ENCODE measurements at regions not wholly inside any gene's neighbourhood (a gene's known extent, or its start where the extent isn't known, plus 50 kb on each side); places are given as distances from the start of the nearest gene placed in this dataset.

GRCh38 chr5:6812800-6813731 lies 99.8 kb downstream of the TENT4A start:
- TF ChIP-seq ZNF565 (CRISPR knock-in tag; conservative IDR thresholded peaks at IDR 0.05; ENCODE audit: low read depth), result no peak
- no peak for TF ChIP-seq CREB5 (CRISPR knock-in tag; IDR thresholded peaks at IDR 0.05; ENCODE audit: low read depth)
- no peak for TF ChIP-seq ARNTL (CRISPR knock-in tag; IDR thresholded peaks at IDR 0.05; ENCODE audit: borderline replicate concordance, low read depth)
- TF ChIP-seq ZFP30 (CRISPR knock-in tag; IDR thresholded peaks at IDR 0.05), result no peak
- TF ChIP-seq POU6F1 (CRISPR knock-in tag; IDR thresholded peaks at IDR 0.05; ENCODE audit: borderline replicate concordance, low read depth), result no peak
- no peak for TF ChIP-seq ZNF70 (CRISPR knock-in tag; IDR thresholded peaks at IDR 0.05)
- TF ChIP-seq PATZ1 (CRISPR knock-in tag; IDR thresholded peaks at IDR 0.05; ENCODE audit: borderline replicate concordance), result no peak
- TF ChIP-seq PPARA (CRISPR knock-in tag; IDR thresholded peaks at IDR 0.05; ENCODE audit: borderline replicate concordance), result no peak
- no peak for TF ChIP-seq ZC3H10 (CRISPR knock-in tag; IDR thresholded peaks at IDR 0.05)
